Left renal cortex interstitium (tissue), 4 donors: ENCODE measurements at regions not wholly inside any gene's neighbourhood (a gene's known extent, or its start where the extent isn't known, plus 50 kb on each side); places are given as distances from the start of the nearest gene placed in this dataset.
"Not testable (repeated sequence)": the region's sequence is repeated elsewhere in the genome, so short reads cannot be mapped to it uniquely, and the experiment has no call there.

Experiments used
- DNase-seq, 4 donors: peaks; one replicate each; pipeline ENCODE4 v3.0.0-alpha.2; 2013; ENCODE audit warnings: low read depth in 4 of 4, low spot score in 2 of 4, missing footprints in 1 of 4

GRCh38 chr14:71237556-71237955 is 330.3 kb downstream of the PCNX1 start:
- DNase-seq = no peak

DNA sequence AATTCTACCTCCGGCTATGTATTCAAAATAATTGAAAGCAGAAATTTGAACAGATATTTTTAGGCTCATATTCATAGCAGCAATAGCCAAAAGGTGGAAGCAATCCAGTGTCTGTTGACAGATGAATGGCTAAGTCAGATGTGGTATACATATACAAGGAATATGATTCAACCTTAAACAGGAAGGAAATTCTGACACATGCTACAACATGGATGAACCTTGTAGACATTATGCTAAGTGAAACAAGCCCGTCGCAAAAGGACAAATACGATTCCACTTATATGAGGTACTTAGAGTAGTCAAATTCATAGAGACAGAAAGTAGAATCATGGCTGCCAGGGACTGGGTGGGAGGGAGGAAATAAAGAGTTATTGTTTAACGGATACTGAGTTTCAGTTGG is 331.6 kb downstream of the PCNX1 start:
- DNase-seq = no peak

- no peak for DNase-seq
Measured at GRCh38 chr14:71240171-71240570, 332.9 kb downstream of the PCNX1 start.

DNA sequence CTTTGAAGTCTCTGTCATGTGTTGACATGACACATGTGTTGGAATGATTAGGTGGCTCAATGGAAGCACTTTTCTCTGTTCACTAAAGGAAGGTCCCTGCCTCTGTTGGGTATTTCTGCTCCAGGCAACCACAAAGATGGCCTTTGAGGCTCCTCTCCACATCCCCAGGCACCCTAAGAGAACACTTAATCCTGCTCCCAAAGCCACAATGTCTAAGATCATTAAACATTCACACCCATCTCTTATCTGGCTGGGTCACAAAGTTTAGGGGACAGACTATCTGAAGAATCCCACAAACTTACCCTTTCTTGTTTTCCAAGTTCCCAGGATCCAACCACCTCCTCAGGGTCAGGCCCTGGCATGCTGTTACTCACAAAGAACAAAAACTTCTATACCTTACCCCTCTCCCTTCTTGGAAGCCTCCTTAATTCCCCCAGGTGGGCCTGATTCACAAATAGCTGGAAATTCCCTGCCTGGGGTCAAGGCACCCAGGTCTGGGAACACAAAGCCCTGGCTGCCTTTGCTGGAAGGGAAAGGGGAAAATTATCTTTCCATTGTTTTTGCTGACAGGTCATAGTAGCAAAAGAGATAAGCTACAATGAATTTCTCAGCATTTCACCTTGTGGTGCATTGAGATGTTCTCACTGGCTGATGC is 333.7 kb downstream of the PCNX1 start:
- no peak for DNase-seq

GRCh38 chr14:71242237-71242748 is 335.0 kb downstream of the PCNX1 start:
- DNase-seq = no peak

GRCh38 chr14:71243697-71244096 is 336.4 kb downstream of the PCNX1 start:
- DNase-seq = no peak

- DNase-seq = no peak
Measured at GRCh38 chr14:71244341-71244740, 337.1 kb downstream of the PCNX1 start.

GRCh38 chr14:71245659-71246361 is 338.6 kb downstream of the PCNX1 start:
- no peak for DNase-seq

GRCh38 chr14:71246539-71246938 is 339.3 kb downstream of the PCNX1 start:
- no peak for DNase-seq

DNA sequence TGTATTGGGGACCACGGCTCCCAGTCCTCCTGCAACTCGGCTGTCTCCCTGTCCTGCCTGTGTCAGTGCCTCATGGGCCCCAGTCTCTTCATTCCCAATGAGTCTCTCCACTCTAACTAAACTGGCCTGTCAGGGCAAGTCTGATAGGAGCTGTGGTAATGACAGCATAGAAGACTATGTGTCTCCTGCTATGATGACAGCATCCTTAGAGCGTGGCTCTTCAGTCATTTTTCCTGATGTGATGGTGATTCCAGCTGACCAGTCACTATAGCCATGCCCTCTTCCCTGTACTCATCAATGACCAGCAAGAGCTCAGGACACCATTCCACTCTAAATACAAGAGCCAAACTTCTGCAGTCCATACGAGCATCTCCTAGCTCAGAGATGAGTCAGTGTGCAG is 339.8 kb downstream of the PCNX1 start:
- no peak for DNase-seq

- no peak for DNase-seq
Measured at GRCh38 chr14:71248194-71248593, 340.9 kb downstream of the PCNX1 start.

GRCh38 chr14:71250347-71250746 is 343.1 kb downstream of the PCNX1 start:
- DNase-seq = no peak

GRCh38 chr14:71250791-71251190 is 343.5 kb downstream of the PCNX1 start:
- DNase-seq = no peak

- DNase-seq = not testable (repeated sequence)
Measured at GRCh38 chr14:71254091-71254719, 346.9 kb downstream of the PCNX1 start.

DNA sequence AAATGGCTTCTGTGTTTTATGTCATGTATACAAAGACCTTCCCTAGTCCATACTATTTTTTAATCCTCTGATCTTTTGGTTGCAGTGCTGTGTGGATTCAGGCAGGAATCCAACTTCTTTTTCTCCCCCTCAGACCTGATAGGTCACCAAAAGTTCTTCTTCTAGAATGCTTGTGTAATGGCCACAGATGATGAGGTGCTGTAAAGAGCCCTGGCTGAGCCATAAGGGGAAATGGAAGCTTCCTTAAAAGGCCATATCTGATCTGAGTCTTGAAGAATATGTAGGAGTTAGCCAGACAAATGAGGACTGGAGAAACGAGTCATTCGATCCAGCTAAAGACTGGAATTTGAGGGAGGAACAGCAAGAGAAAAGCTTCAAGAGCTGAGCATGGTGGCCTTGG is 353.9 kb downstream of the PCNX1 start:
- DNase-seq = no peak

GRCh38 chr14:71262441-71262840 is 355.2 kb downstream of the PCNX1 start:
- DNase-seq = no peak

DNA sequence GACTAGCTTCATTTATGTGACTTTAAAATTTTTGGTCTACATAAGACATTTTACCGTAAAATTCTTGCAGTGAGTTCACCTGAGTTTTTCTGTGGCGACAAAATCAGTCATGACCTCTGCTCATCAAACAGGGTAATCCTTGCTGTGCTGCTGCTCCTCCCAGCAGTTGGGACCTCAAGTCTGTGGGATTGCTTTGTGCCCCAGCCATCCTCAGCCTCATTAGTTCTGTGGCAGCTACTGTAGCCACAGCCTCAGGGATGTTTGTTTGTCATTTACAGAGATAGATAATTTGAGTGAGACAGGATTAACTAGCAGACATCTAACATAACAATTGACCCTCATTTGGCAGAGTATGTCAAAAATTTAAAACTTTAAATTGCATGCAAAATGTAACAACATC is 357.0 kb downstream of the PCNX1 start:
- no peak for DNase-seq

- DNase-seq = no peak
Measured at GRCh38 chr14:71267007-71267513, 359.8 kb downstream of the PCNX1 start.

GRCh38 chr14:71267691-71268090 is 360.4 kb downstream of the PCNX1 start:
- DNase-seq = no peak

- no peak for DNase-seq
Measured at GRCh38 chr14:71270111-71270510, 362.9 kb downstream of the PCNX1 start.

DNA sequence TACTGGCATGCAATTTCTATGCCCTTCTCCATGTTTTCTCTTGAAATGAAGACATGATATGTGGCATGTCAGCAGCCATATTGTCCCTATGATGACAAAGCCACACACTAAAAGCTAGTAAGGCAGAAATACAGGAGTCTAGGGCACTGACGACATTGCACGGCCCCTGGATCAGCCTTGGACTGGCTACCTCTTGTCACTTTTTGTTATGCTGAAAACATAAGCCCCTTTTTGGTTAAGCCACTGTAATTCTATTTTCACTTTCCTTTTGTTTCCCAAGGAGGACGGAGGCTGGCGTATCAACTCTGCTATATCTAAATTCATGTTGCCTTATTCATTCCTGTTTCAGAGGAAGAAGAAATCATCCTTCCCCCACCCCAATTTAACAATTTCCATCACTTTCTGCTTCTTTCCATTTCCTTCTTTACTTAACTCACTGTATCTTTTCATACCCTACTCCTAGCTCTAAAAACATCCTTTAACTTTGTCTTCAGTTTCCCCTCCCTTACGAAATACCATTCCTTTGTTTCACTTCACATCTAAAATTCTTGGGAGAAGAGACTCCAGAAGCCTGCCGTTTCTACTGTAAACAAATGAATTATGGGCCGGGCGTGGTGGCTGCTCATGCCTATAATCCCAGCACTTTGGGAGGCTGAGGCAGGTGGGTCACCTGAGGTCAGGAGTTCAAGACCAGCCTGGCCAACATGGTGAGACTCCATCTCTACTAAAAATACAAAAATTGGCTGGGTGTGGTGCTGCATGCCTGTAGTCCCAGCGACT is 364.1 kb downstream of the PCNX1 start:
- DNase-seq = no peak
